ENCODE measurements at regions not wholly inside any gene's neighbourhood (a gene's known extent, or its start where the extent isn't known, plus 50 kb on each side); places are given as distances from the start of the nearest gene placed in this dataset.
"Not testable (repeated sequence)": the region's sequence is repeated elsewhere in the genome, so short reads cannot be mapped to it uniquely, and the experiment has no call there.

DNA sequence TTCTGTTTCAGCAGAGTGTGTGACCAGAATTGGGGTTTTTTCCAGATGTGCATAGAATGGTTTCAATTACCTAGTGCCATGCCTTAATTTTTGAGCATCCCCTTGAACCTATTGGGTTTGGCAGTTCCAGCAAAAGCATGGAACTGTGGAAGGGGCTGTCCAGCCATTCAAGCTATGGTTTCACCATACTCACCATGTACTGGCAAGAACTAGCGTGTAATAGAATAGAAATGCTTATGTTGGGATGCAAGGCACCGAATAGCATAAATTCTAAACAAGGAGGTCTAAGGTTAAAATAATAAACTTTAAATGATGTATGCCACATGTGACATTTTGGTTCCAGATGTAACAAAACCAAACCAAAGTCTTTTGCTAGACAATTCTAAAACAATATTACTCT, 91.4 kb downstream of the MTERF1 start:
- H3K4me3 ChIP-seq (ENCODE audit: low read depth, low read length): no peak overlapping the region
- TF ChIP-seq, protein P1, sequence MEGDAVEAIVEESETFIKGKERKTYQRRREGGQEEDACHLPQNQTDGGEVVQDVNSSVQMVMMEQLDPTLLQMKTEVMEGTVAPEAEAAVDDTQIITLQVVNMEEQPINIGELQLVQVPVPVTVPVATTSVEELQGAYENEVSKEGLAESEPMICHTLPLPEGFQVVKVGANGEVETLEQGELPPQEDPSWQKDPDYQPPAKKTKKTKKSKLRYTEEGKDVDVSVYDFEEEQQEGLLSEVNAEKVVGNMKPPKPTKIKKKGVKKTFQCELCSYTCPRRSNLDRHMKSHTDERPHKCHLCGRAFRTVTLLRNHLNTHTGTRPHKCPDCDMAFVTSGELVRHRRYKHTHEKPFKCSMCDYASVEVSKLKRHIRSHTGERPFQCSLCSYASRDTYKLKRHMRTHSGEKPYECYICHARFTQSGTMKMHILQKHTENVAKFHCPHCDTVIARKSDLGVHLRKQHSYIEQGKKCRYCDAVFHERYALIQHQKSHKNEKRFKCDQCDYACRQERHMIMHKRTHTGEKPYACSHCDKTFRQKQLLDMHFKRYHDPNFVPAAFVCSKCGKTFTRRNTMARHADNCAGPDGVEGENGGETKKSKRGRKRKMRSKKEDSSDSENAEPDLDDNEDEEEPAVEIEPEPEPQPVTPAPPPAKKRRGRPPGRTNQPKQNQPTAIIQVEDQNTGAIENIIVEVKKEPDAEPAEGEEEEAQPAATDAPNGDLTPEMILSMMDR (IDR thresholded peaks at IDR 0.05; ENCODE audit: insufficient read depth, low read depth, low read length, missing control alignments): no peak
- DNase-seq (ENCODE audit: low read depth): no peak

DNA sequence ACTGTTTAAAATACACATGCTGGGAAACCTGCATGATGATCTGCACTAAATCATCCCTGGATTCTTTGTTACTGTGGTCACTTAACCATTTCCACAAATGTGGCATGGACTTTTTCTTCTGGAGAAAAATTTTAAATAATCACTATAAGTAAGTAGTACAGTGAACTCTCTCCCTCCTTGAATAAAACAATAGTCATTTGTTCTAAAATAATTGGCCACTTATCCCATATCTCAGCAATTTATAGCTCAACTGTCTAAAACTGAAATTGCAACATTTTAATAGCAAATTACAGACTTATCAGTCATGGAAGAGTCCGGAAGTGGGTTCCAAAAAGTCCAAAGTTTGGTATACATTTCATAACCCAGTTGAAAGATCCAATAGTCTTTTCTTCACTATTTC, 90.9 kb downstream of the MTERF1 start:
- no peak for DNase-seq (ENCODE audit: low read depth)
- no peak overlapping the region for H3K4me3 ChIP-seq (ENCODE audit: low read depth, low read length)
- TF ChIP-seq, protein P1 (IDR thresholded peaks at IDR 0.05; ENCODE audit: insufficient read depth, low read depth, low read length, missing control alignments): no peak

DNA sequence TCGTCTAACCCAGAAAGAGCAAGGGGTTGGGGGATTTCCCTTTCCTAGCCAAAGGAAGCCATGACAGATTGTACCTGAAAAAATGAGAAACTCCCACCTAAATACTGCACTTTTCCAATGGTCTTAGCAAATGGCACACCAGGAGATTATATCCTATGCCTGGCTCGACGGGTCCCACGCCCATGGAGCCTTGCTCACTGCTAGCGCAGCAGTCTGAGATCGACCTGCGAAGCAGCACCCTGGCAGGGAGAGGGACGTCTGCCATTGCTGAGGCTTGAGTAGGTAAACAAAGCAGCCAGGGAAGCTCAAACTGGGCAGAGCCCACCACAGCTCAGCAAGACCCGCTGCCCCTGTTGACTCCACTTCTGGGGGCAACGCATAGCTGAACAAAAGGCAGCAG, 89.9 kb downstream of the MTERF1 start:
- H3K4me3 ChIP-seq (ENCODE audit: low read depth, low read length); DNase-seq (ENCODE audit: low read depth): not testable (repeated sequence)

DNA sequence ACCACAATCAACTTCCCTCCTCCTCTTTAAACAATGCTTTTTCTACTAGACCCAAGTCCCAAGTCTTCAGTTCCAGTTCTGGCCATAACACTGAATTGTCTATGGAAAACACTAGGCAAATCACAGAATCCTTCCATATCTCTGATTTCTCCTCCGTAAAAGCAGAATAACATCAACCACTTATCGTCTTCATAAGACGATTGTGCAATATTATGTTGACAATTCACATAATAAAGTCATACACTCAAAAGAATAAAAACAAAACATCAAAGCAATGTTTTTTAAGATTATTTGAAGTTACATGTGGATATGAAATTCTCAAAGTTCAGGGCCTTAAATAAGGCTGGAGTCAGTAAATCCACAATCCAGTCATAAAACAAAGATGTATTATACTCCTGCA, 84.4 kb downstream of the MTERF1 start:
- H3K4me3 ChIP-seq (ENCODE audit: low read depth, low read length): no peak overlapping the region
- DNase-seq (ENCODE audit: low read depth): no peak
- TF ChIP-seq, protein P1 (IDR thresholded peaks at IDR 0.05; ENCODE audit: insufficient read depth, low read depth, low read length, missing control alignments): no peak

DNA sequence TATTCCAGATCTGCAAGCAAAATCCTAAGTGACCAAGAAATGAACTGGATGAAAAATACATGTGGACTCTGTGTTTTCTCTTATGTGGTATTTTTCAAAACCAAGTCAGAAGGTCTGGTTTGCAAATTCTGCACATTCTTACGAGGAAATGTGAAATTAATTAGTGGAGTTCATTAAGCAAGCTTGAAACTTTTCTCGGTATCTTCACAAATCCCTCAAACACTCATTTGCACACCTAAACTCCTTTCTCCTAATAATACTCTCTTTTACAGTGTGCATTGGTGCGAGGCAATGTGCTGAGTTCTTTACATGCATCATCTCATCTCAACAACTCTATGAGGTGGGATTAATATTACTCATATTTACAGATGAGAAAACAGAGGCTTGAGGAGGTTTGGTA, 82.1 kb downstream of the MTERF1 start:
- no peak overlapping the region for H3K4me3 ChIP-seq (ENCODE audit: low read depth, low read length)
- TF ChIP-seq, protein P1 (IDR thresholded peaks at IDR 0.05; ENCODE audit: insufficient read depth, low read depth, low read length, missing control alignments): no peak
- no peak for DNase-seq (ENCODE audit: low read depth)

DNA sequence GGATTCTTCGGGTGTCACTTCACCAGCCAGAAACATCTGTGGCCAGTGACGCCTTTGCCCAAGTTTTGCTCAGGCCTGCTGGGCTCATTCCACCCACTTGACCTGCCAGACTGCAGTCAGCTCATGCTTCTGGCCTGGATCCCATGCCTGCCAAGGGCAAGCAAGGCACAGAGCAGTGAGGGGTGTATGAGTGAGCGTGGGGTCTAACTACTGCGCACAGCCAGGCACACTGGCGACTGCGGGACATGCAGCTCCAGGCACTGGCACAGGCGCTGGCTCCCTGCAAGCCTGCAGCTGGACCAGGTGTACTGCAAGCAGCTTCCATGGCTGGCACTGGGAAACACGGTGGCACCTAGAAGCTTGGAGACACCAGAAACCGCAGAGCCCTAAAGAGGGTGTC, 80.1 kb downstream of the MTERF1 start:
- no peak for DNase-seq (ENCODE audit: low read depth)
- no peak overlapping the region for H3K4me3 ChIP-seq (ENCODE audit: low read depth, low read length)
- TF ChIP-seq, protein P1 (IDR thresholded peaks at IDR 0.05; ENCODE audit: insufficient read depth, low read depth, low read length, missing control alignments): no peak

DNA sequence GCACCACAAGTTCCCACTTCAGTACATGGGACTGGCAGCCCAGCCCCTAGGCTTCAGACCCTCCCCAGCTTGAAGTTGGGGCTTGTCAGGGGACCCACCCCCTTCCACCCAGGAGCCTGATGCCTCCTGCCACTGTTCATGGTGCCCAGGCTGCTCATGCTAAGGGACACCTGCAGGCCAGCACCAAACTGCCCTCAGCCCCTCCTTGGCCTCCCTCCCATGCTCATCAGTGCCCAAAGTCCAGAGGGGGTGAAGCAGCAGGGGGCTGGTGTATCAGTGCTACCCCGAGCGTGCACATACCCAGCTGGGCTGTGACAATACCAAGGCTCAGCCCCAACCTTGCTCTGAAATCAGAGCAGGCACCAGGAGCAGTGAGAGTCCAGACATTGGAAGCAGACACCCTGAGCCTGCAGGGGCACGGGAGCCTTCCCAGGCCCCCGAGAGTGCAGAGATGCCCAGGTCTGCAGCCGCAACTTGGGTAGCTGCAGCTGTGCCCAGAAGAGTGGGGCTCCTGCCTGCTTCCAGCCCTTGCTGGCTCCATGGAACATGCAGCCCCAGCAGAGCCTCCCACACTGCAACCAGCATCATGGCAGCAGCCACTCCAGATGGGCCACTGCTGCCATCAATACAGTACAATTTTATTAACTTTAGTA, 79.0 kb downstream of the MTERF1 start:
- TF ChIP-seq, protein P1 (IDR thresholded peaks at IDR 0.05; ENCODE audit: insufficient read depth, low read depth, low read length, missing control alignments): no peak
- no peak overlapping the region for H3K4me3 ChIP-seq (ENCODE audit: low read depth, low read length)
- DNase-seq (ENCODE audit: low read depth): no peak
